HepG2 (cell line): ENCODE measurements at regions not wholly inside any gene's neighbourhood (a gene's known extent, or its start where the extent isn't known, plus 50 kb on each side); places are given as distances from the start of the nearest gene placed in this dataset.

Experiments used
- ATAC-seq: fragments of 200-7000 bp; cut with Tn5 transposase; 3 replicates; pipeline ENCODE4 v1.9.1; 2020; ENCODE audit warnings: mild to moderate bottlenecking, moderate library complexity
- BruUV-seq: library from RNA; stranded (reverse); fragments of 400-500 nt; replicated peaks from 2 replicates; lab custom pipeline; 2021; lab: Mats Ljungman, UMichigan
- CTCF ChIA-PET: fragments of 300-600 bp; formaldehyde crosslinking; extraction: SDS; loops from one replicate; lab custom pipeline; 2021; ENCODE audit warnings: low total read pairs, inconsistent platforms, low intra/inter-chr PET ratio; lab: Yijun Ruan, JAX
- POLR2A ChIA-PET: fragments of 350-600 bp; sonication (Branson Sonifier 250); formaldehyde crosslinking; loops from one replicate; lab custom pipeline; 2020; ENCODE audit warnings: antibody characterized with exemption, inconsistent platforms; lab: Yijun Ruan, JAX
- DNase-seq: peaks from one replicate; pipeline ENCODE4 v3.0.0-alpha.2; 2015; ENCODE audit warnings: low spot score
- FAIRE-seq: peaks from 3 replicates; lab custom pipeline; 2011; peaks lifted over from hg19 to GRCh38; lab: Jason Lieb, UNC
- H2AFZ ChIP-seq: one replicate; pipeline ENCODE4 v1.6.1; 2011; ENCODE audit warnings: low read length, inconsistent platforms
- H3K27ac ChIP-seq: fragments of 300-600 bp; 3 replicates; pipeline ENCODE4 v1.8.0; 2011; ENCODE audit warnings: mixed run types, mild to moderate bottlenecking, mixed read lengths, low read length, inconsistent platforms; ENCODE audit not compliant: insufficient read depth; ENCODE audit errors: extremely low read length
- H3K27me3 ChIP-seq, 2 experiments: fragments of 200-600 bp in 1 of 2; 2 replicates in 1 of 2; 3 replicates in 1 of 2; pipeline versions ENCODE4 v1.6.0 to v1.8.0; 2011; ENCODE audit warnings: low read length in 2 of 2, mild to moderate bottlenecking in 2 of 2, moderate library complexity in 2 of 2, inconsistent platforms in 1 of 2; ENCODE audit not compliant: insufficient read depth in 2 of 2, control insufficient read depth in 1 of 2
- H3K36me3 ChIP-seq, 2 experiments: fragments of 200-600 bp in 1 of 2; replicated peaks in 1 of 2; 2 replicates in 1 of 2; 3 replicates in 1 of 2; pipeline versions ENCODE4 v1.5.1 to v1.8.0; 2011; ENCODE audit warnings: low read length in 2 of 2, inconsistent platforms in 1 of 2; ENCODE audit not compliant: insufficient read depth in 2 of 2, control insufficient read depth in 1 of 2
- H3K4me1 ChIP-seq: 2 replicates; pipeline ENCODE4 v1.5.1; 2012; ENCODE audit warnings: low read length, inconsistent platforms; ENCODE audit not compliant: insufficient read depth
- H3K4me2 ChIP-seq: 2 replicates; pipeline ENCODE4 v1.6.0; 2011; ENCODE audit warnings: low read depth, low read length, inconsistent platforms
- H3K4me3 ChIP-seq, 3 experiments: fragments of 200-600 bp in 1 of 3; sonication (generic), shearing (Covaris generic) in 1 of 3; replicated peaks in 1 of 3; 2 replicates each; pipeline ENCODE4 v1.5.1; 2011 to 2016; ENCODE audit warnings: low read length in 3 of 3, inconsistent platforms in 2 of 3, low read depth in 2 of 3, mild to moderate bottlenecking in 2 of 3, control low read depth in 1 of 3, mixed read lengths in 1 of 3; ENCODE audit not compliant: insufficient read depth in 1 of 3
- H3K79me2 ChIP-seq: one replicate; pipeline ENCODE4 v1.6.1; 2011; ENCODE audit warnings: low read length, inconsistent platforms; ENCODE audit not compliant: insufficient read depth
- H3K9ac ChIP-seq: 2 replicates; pipeline ENCODE4 v1.6.0; 2011; ENCODE audit warnings: mild to moderate bottlenecking, low read depth, low read length, inconsistent platforms; ENCODE audit not compliant: insufficient read depth
- H3K9me3 ChIP-seq: 2 replicates; pipeline ENCODE4 v1.5.1; 2012; ENCODE audit warnings: mild to moderate bottlenecking, low read length
- H4K20me1 ChIP-seq: 2 replicates; pipeline ENCODE4 v1.6.0; 2011; ENCODE audit warnings: inconsistent platforms, mild to moderate bottlenecking, low read length, moderate library complexity; ENCODE audit not compliant: insufficient read depth
- CBX5 ChIP-seq: sonication (generic); formaldehyde crosslinking; IDR thresholded peaks from 2 replicates; pipeline ENCODE4 v1.4.0; 2020; ENCODE audit warnings: missing genetic modification reagents, borderline replicate concordance
- CTCF ChIP-seq: sonication (generic); formaldehyde crosslinking; IDR thresholded peaks from 2 replicates; pipeline ENCODE4 v1.5.0; 2020; ENCODE audit warnings: mild to moderate bottlenecking, missing genetic modification reagents, moderate library complexity
- IRF1 ChIP-seq: sonication (generic); formaldehyde crosslinking; IDR thresholded peaks from 2 replicates; pipeline ENCODE4 v1.4.0; 2020; ENCODE audit warnings: low read depth, mild to moderate bottlenecking, missing genetic modification reagents
- MAF1 ChIP-seq: sonication (generic); formaldehyde crosslinking; IDR thresholded peaks from 2 replicates; pipeline ENCODE4 v1.5.0; 2020; ENCODE audit warnings: missing genetic modification reagents, borderline replicate concordance
- MAFF ChIP-seq: IDR thresholded peaks from 2 replicates; pipeline ENCODE4 v1.6.1; 2011; ENCODE audit warnings: low read depth, low read length, improper control_type of control experiment
- PRDM4 ChIP-seq: sonication (generic); formaldehyde crosslinking; IDR thresholded peaks from 2 replicates; pipeline ENCODE4 v1.9.0; 2021; ENCODE audit warnings: missing genetic modification reagents, borderline replicate concordance
- TARDBP ChIP-seq: sonication (generic); formaldehyde crosslinking; IDR thresholded peaks from 2 replicates; pipeline ENCODE4 v1.8.0; 2022; ENCODE audit warnings: mild to moderate bottlenecking, missing genetic modification reagents
- ZFP36L1 ChIP-seq: sonication (generic); formaldehyde crosslinking; IDR thresholded peaks from 2 replicates; pipeline ENCODE4 v1.8.0; 2022; ENCODE audit warnings: mild to moderate bottlenecking, missing genetic modification reagents, moderate library complexity
- ZFP82 ChIP-seq: sonication (generic); formaldehyde crosslinking; IDR thresholded peaks from 2 replicates; pipeline ENCODE4 v1.5.1; 2020; ENCODE audit warnings: mild to moderate bottlenecking, missing genetic modification reagents, borderline replicate concordance
- ZNF251 ChIP-seq: sonication (generic); formaldehyde crosslinking; IDR thresholded peaks from 2 replicates; pipeline ENCODE4 v1.9.0; 2021; ENCODE audit warnings: mild to moderate bottlenecking, missing genetic modification reagents
- ZNF264 ChIP-seq: sonication (generic); formaldehyde crosslinking; IDR thresholded peaks from 2 replicates; pipeline ENCODE4 v1.4.0; 2020; ENCODE audit warnings: missing genetic modification reagents
- ZNF3 ChIP-seq: IDR thresholded peaks from 2 replicates; pipeline ENCODE4 v1.7.0; 2017; ENCODE audit warnings: inconsistent platforms
- ZNF639 ChIP-seq: conservative IDR thresholded peaks from 2 replicates; pipeline ENCODE4 v1.6.1; 2018; ENCODE audit warnings: missing genetic modification reagents
- ZNF652 ChIP-seq: IDR thresholded peaks from 2 replicates; pipeline ENCODE4 v1.6.1; 2016; ENCODE audit warnings: low read depth, borderline replicate concordance
- WGBS: methylation state at CpG from one replicate; pipeline ENCODE4 v1.1.6; 2017; ENCODE audit warnings: low lambda C conversion rate; 5-methylcytosine and 5-hydroxymethylcytosine counted together
- in situ Hi-C: cut with HindIII; loops from 2 replicates; pipeline ENCODE4 v1.10.0; 2017; ENCODE audit warnings: low pct_unique_long_range_greater_than_20kb; ENCODE audit not compliant: extremely low pct_ligation_motif_present
- intact Hi-C: fragments of 100-400 bp; cut with micrococcal nuclease; formaldehyde crosslinking; loops from one replicate; pipeline ENCODE4 v1.10.0; 2022; ENCODE audit not compliant: unreplicated experiment

GRCh38 chr2:136230464-136230863 is 112.5 kb upstream of the CXCR4 start:
- CTCF ChIA-PET = no interaction called here
- no TSS peak for BruUV-seq
- Histone ChIP-seq H3K27ac (no peak overlapping the region), H3K4me3 (no peak overlapping the region), H3K79me2 (no peaks in the 10 kb centered on the region), H2AFZ (no peak overlapping the region), H3K4me1 (no peaks in the 10 kb centered on the region), H3K27me3 (no peaks in the 10 kb centered on the region), H4K20me1 (no peaks in the 10 kb centered on the region), H3K4me2 (no peak overlapping the region)
- FAIRE-seq (no peak), DNase-seq (no peak)
- WGBS = 44% methylated on average over 5 of the region's 5 CpGs
- TF ChIP-seq CBX5 (CRISPR knock-in tag) (no peak), CTCF (no peak)
- TF ChIP-seq, all 625 proteins: peak for 0
- ATAC-seq = no peak
- no peaks in the 10 kb centered on the region for H3K9me3 ChIP-seq
- intact Hi-C loops = no loop called here
- H3K9ac ChIP-seq = no peak overlapping the region
- in situ Hi-C loops = no loop called here
- POLR2A ChIA-PET = no interaction called here
- H3K36me3 ChIP-seq = no peaks in the 10 kb centered on the region

- intact Hi-C loops (no loop called here), in situ Hi-C loops (no loop called here)
- CTCF ChIA-PET = no interaction called here
- WGBS = 8% methylated on average over 4 of the region's 4 CpGs
- DNase-seq (no peak), ATAC-seq (no peak), FAIRE-seq (no peak)
- Histone ChIP-seq H3K4me1 (no peaks in the 10 kb centered on the region), H3K9ac (no peak overlapping the region), H3K36me3 (no peaks in the 10 kb centered on the region), H3K79me2 (no peaks in the 10 kb centered on the region), H3K4me2 (no peak overlapping the region), H2AFZ (no peak overlapping the region), H3K9me3 (no peaks in the 10 kb centered on the region), H3K27me3 (no peaks in the 10 kb centered on the region), H4K20me1 (no peaks in the 10 kb centered on the region), H3K27ac (no peak overlapping the region), H3K4me3 (no peak overlapping the region)
- BruUV-seq = no TSS peak
- POLR2A ChIA-PET = no interaction called here
- TF ChIP-seq MAFF (no peak), ZFP36L1 (no peak), TARDBP (no peak), MAF1 (no peak), ZFP82 (CRISPR knock-in tag) (no peak), ZNF639 (no peak), ZNF251 (no peak), ZNF264 (no peak), ZNF652 (CRISPR knock-in tag) (no peak), ZNF3 (CRISPR knock-in tag) (no peak), IRF1 (no peak), PRDM4 (CRISPR knock-in tag) (no peak)
Measured at GRCh38 chr2:136226903-136227302, 109.0 kb upstream of the CXCR4 start.
